ENCODE measurements at regions not wholly inside any gene's neighbourhood (a gene's known extent, or its start where the extent isn't known, plus 50 kb on each side); places are given as distances from the start of the nearest gene placed in this dataset.

DNA sequence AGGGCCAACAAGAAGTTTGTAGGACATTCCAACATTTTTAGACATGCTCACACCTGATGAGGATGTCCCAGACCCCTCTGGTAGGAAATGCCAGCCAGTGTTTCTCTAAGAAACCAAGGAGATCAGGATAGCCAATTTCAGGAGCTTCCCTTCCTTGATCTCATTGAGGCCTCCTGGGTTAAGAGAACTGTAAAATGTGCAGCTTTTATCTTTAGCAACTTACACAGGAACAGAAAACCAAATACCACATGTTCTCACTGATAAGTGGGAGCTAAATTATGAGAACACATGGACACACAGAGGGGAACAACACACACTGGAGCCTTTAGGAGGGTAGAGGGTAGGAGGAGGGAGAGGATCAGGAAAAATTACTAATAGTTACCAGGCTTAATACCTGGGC lies 99.6 kb upstream of the MAP2 start:
- no peak for TF ChIP-seq POLR2AphosphoS5 (IDR thresholded peaks at IDR 0.05; ENCODE audit: low read depth, low read length)
- no peak for TF ChIP-seq SIN3A (IDR thresholded peaks at IDR 0.05; ENCODE audit: borderline replicate concordance, insufficient read depth, low read length)
- no peak for TF ChIP-seq TAF1 (IDR thresholded peaks at IDR 0.05; ENCODE audit: borderline replicate concordance, insufficient read depth, low read length)
- TF ChIP-seq, protein P1, sequence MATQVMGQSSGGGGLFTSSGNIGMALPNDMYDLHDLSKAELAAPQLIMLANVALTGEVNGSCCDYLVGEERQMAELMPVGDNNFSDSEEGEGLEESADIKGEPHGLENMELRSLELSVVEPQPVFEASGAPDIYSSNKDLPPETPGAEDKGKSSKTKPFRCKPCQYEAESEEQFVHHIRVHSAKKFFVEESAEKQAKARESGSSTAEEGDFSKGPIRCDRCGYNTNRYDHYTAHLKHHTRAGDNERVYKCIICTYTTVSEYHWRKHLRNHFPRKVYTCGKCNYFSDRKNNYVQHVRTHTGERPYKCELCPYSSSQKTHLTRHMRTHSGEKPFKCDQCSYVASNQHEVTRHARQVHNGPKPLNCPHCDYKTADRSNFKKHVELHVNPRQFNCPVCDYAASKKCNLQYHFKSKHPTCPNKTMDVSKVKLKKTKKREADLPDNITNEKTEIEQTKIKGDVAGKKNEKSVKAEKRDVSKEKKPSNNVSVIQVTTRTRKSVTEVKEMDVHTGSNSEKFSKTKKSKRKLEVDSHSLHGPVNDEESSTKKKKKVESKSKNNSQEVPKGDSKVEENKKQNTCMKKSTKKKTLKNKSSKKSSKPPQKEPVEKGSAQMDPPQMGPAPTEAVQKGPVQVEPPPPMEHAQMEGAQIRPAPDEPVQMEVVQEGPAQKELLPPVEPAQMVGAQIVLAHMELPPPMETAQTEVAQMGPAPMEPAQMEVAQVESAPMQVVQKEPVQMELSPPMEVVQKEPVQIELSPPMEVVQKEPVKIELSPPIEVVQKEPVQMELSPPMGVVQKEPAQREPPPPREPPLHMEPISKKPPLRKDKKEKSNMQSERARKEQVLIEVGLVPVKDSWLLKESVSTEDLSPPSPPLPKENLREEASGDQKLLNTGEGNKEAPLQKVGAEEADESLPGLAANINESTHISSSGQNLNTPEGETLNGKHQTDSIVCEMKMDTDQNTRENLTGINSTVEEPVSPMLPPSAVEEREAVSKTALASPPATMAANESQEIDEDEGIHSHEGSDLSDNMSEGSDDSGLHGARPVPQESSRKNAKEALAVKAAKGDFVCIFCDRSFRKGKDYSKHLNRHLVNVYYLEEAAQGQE (IDR thresholded peaks at IDR 0.05; ENCODE audit: insufficient read depth in 1 of 2, low read depth in 2 of 2, low read length in 2 of 2): no peak

Measured in PFSK-1 (cell line).